Stimulated activated CD8-positive, alpha-beta memory T cell treated with anti-CD3 and anti-CD28 coated beads, Interleukin-4, amount 100 ng/mL, for 48 hours (primary cell): ENCODE measurements at regions not wholly inside any gene's neighbourhood (a gene's known extent, or its start where the extent isn't known, plus 50 kb on each side); places are given as distances from the start of the nearest gene placed in this dataset.
"Not testable (repeated sequence)": the region's sequence is repeated elsewhere in the genome, so short reads cannot be mapped to it uniquely, and the experiment has no call there.

ENCODE experiments used
- DNase-seq: peaks from one replicate; pipeline ENCODE4 v3.0.0-alpha.2; 2020

DNA sequence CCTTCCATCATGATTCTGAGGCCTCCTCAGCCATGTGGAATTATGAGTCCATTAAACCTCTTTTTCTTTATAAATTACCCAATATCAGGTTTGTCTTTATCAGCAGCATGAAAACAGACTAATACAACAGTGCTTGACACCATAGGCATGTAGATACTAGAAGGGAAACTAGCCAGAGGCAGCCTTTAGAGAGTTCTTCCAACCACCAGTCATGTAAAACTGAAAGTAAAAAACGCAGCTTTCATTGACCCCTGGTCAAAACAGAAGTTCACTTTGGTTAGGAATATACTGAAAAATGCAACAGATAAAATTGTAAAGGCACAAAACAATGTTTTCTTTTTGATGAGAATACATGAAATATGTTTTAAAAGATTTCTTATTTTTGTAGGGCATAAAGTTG lies 122.8 kb upstream of the L3MBTL4 start:
- no peak for DNase-seq

DNA sequence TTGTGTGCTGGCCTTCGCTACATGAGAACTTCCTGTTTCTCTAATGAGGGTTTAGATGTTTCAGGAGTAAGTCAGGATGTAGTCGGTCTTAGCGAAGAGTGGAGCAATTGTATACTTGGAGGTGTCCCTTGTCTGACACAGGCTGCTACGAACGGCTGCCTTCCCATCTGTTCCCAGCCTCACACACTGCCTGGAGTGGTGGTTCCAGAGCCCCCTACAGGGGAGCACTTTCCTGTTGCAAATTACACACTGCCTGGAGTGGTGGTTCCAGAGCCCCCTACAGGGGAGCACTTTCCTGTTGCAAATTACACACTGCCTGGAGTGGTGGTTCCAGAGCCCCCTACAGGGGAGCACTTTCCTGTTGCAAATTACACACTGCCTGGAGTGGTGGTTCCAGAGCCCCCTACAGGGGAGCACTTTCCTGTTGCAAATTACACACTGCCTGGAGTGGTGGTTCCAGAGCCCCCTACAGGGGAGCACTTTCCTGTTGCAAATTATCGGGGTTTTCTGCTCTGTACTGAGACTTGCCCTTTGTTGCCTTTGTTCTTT lies 126.5 kb upstream of the L3MBTL4 start:
- not testable (repeated sequence) for DNase-seq

DNA sequence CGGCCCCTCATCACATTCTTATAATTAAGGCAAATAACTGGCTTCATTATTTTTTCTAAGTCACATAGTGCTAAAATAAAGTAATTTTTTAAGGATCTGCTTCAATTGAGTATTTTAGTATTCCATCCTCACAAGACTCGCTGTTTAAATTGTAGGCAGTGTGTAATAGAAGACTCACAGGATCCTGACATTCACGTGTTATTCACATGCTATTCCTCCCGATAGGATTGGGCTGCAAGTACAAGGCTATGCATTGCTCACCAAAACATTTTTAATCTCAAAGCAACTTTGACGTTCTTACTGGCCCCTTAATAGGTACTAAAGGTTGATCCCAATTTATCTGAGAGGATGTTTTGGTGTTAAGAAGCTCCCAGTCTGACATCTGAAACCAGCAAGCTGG lies 127.6 kb upstream of the L3MBTL4 start:
- DNase-seq, result no peak

DNA sequence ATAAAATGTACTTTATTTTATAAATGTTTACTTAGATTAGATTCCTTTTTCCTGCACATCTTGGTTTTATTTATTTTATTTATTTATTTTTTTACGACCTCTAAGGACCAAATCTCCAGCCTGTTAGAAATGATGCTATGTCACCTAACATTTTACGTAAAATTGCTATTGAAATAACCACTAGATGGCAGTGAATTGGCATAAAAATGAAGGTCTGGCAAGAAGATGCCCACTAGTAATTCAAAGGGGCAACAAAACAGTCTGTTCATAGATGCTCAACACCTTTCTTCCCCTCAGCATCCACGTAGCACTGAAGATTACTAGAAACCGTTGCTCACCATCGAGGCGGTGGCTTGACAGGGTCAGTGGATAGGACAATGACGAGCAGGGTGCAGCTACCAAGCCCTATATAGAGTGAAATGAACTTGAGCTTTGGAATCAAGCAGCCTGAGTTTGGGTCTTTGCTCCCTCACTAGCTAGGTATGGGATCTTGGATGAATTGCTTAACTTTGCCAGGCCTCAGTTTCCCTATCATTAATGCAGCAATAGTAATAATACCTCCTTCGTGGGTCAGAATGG lies 128.7 kb upstream of the L3MBTL4 start:
- DNase-seq, result no peak

DNA sequence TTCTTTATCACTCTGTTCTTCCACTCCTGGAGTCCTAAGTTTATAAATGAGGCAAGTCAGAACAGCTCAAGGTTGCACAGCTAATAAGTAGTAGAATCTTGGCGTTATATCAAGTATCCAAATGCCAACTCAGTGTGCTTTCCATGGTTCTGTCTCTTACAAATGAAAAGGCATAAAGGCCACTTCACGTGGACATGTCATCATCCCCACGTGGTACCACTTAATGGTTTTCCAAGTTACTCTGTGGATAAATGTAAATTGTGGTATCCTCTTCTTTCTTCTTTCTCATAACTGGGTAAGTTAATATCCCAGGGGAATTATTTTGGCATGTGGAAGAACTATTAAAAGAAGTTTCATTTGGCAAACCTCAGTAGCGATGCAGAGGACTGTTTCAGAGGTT lies 131.5 kb upstream of the L3MBTL4 start:
- no peak for DNase-seq

DNA sequence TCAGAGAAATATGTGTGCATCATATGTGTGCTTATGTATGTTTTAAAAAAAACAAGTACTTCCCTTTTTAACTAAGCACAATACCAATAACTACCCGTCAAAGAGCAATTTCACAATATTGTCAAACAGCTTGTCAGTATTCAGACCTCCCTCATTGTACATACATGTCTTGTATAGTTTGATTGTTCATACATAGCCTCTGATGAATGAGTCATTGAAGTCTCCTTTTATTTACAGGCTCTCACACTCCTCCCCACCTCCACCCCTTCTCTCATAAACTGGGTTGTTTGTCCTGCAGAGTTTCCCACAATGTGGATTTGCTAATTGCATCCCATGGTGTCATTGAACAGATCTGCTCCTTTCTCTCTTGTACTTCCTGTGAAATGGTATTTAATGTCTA lies 132.8 kb upstream of the L3MBTL4 start:
- DNase-seq, result no peak

DNA sequence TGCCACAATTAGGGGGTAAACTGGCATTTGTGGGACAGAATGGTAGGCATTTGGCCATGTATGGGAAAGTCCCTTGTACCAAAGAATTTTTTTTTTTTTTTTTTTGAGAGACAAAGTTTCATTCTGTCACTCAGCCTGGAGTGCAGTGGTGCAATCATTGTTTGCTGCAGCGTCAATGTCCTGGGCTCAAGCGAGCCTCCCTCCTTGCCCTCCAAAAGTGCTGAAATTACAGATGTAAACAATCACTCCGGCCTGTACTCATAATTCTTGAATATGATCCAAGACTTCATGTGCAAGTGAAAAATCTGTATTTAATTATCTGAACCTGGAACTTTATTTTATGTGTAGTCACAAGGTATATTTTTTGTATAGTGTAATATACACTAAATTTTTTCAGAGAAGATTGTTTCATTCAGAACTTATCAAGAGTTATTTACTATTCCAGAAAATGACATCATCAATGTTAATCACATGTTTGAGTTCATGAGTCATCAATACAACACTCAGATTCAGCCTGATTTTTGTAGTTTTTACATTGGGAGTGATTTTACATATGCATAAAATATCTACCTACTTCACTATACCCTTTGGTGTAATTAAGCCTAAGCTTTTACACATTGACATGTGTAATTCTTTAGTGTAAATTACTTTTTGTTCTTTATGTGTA lies 138.7 kb upstream of the L3MBTL4 start:
- no peak for DNase-seq

DNA sequence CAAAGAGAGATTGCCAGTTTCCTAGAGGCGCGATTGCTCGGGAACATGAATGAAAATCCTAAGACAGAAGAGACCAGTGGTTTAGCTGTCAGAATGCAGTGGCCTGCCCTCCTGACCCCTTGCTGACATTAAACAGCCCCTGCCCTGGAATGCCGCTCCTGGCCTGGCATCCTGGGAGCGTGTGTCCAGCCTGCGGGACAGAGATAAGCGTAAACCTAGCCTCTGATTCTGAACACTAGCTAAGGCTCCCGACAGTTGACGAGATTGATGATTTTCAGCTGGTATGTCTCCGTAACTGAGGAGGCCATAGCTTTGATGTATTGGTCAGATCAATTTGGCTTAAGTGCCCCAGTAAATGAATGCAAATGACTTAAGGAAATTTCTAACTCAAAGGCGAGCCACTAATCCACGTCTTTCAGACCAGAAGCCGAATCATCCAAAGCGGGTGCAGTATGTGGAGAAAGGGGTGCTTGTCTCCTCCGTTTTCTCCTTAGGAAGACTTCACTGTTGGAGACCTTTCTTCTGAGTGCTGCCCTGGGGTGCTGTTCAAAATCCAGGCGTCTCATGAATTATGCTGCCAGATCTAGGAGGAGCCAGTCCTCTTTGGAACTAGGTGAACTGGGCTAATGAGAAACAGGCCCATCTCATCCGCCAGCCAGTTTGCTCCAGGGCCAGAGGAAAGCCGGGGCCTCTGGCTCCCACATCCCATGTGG lies 142.5 kb upstream of the L3MBTL4 start:
- DNase-seq, result no peak

DNA sequence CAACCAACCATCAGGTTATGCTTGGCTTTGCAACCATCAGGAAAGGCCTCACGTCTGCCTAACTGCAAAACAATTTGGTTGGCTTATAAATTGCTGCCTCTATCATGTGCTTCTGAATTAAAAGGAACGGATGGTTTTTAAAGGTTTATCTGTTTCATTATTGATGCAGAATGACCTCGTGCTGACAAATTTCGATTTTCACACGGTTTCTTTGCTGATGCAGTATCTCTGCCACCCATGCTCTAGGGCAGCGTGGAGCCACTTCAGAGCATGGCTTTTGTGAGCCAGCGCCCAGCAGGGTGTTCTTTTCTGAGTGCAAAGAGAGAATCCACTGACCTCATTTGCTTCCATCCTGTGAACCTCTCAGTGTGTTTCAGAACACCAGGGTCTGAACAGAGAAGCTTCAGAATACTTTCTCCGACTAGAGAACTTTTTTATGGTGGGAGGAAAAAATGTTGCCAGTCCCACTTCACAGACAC lies 143.1 kb upstream of the L3MBTL4 start:
- no peak for DNase-seq

DNA sequence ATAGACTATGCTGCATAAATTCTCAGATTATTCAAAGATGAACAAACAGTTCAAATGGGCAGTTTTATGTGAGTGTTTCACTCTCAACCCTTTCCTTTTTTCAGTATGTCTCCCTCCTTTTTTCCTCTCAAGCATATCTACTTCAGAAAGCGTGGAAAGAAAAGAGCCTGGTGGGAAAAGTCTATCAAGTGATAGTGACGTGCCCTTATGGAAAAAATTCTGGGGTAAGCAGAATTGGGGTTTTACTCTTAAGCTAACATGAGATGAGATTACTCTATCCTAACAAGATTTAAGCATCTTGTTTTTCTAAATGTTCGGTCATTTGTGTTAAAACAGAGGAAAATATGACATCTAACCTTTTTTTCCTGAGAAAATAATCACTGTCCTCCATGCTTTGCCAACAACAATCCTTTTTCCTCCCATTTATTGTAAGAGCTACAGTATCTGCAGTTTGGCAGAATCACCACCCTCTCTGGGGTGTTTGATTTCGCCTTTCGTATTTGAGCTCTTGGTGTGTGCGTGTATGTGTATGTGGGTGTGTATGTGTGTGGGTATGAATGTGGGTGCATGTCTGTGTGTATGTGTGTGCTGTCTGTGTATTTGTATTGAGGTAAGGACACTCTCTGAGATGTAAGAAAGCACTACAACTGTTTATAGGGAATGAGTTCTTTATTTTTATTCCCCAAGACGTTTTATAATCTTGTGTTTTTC lies 143.9 kb upstream of the L3MBTL4 start:
- DNase-seq, result no peak

DNA sequence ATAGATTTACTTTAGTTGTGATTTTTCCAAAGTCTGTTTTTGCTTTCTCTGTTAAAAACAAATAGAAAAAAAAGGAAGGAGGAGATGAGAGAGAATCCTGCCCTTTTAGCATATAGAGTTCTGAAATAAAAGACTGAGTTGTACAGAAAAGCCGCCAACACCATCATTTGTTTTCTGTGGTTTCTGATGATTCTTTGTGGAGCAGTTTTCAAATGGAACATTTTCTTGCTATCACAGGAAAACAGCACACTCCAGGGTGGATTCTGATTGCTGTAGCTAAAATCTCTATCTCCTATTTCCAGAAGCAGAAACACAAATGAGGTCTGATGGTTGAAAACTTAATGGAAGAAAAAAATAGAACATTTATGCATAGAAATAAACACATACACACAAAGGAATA lies 144.6 kb upstream of the L3MBTL4 start:
- no peak for DNase-seq

DNA sequence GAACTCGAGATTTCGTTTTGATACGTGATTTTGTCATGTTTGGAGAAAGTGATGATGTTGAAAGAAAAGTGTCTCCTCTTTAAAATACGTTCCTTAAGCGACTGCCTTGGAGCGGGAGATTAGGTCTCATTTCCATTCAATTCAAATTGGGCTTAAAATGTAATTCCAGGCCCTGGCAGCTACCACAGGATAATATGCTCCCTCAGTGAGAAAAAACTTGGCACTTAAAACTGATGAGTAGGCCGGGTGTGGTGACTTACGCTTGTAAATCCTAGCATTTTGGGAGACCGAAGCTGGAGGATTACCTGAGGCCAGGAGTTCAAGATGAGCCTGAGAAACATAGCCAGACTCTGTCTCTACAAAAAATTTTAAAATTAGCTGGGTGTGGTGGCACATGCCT lies 146.3 kb upstream of the L3MBTL4 start:
- no peak for DNase-seq

DNA sequence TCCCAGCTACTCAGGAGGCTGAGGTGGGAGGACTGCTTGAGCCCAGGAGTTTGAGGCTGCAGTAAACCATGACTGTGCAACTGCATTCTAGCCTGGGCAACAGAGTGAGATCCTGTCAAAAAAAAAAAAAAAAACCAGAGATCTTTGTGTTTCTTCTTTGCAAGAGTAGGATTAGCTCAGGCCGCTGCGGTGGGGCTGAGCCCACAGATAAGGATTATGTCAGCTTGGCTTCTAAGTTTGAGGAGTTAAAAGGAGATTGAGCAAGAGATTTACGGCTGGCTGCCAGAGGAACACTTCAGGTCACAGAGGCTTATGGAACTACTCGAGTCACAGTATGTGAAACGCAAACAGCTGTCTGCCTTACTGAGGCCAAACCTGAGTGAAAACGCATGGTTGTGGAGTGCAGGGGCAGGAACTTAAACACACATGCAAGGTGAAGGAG lies 146.7 kb upstream of the L3MBTL4 start:
- DNase-seq, result no peak

DNA sequence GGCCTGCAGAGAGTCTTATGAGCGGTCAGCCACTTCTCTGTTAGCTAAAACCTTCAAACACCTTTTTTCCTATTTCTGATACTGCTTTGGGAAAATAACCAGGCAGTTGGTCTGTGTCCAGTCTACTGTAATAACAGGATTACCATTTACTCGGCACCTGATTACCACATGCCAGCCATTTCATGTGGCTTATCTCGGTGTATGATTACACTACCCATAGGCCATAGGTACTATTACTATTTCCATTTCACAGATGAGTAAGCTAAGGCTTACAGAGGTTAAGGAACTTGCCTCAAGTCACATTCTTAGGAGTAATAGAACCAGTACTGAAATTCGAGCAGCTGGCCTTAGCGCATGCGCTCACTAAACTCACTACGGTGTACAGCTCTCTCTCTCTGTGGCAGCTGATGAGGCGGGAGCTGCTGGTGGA lies 147.2 kb upstream of the L3MBTL4 start:
- DNase-seq, result no peak

DNA sequence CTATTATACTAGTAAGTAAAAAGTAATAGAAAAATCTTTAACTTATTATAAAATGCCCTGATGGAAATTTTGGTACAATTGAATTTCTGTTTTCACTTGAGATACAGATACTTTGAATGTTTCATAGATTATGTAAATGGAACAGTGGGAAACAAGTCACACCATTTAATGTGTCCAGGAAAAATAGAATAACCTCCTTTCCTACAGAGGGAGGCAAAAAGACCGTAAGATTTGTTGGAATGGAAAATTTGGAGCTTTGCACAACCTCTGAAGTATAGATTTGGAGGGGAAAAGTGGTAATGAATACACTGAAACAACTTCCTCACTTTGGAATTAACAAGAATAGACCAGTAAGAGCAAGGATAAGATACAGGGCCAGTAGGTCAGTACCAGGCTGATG lies 149.2 kb upstream of the L3MBTL4 start:
- no peak for DNase-seq

DNA sequence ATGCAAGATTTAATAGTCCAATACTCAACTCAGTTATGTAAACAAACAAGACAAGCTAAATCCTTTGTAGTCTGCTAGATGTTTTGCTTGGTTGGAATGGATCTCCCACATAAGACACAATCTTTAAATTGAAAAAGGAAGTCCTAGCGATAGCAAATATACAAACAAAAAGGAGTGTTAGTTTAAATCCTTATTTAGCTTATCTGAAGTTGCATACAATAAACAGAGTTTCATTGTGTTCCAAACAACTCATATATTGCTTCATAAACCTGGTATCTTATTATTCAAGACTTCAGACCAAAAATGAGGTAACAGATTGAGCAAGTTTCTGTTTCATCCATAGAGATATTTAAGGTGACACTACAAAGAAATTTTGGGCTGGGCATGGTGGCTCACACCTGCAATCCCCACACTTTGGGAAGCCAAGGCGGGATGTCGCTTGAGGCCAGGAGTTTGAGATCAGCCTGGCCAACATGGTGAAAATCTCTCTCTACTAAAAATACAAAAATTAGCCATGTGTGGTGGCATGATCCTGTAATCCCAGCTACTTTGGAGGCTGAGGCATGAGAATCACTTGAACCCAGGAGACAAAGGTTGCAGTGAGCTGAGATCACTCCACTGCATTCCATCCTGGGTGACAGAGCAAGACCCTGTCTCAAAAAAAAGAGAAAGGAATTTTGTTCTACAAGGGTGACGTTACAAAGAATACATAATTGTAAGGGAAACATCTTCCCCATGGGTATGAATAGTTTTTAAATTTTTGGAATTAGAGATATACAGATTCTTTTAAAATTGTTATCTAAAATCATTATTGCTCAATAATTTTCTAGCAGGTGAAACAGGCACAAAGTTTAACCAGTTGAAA lies 150.5 kb upstream of the L3MBTL4 start:
- DNase-seq, result no peak

DNA sequence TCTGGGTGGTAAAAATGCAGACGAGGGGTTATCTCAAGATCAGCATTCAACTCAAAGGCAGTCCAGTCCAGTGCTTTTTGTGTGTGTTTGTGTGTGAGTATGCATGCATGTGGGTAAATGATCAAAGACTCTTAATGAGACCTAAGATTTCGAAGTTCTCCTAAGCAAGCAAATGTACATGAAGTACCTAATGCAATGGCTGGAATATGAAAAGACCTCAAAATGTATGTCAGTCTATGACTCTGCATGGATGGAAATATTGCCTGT lies 151.0 kb upstream of the L3MBTL4 start:
- no peak for DNase-seq

DNA sequence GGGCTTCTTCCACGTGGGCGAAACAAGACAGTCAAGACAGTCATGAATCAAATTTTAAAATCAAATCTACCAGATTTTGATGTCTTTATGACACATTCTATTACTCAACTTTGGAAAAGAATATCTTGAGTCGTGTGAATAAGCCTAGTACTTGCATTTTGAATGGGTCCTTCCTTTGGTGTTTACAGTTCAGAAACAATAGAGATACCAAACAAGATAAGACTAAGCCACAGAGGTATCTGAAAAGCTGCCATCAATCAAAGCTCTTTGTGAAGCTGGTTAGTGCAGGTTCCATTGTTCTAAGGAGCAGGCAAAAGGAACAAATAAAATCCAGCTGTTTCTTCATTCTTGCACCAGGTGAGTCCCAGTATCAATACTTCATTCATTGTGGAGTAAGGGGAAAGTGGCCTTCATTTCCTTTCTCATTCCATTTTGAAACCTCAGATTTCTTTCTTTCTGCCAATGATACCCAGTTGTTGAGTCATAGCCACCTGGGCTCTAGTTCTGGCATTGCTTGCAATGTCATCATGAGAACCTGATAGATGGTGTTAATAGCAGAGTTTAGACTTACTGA lies 151.7 kb upstream of the L3MBTL4 start:
- no peak for DNase-seq

DNA sequence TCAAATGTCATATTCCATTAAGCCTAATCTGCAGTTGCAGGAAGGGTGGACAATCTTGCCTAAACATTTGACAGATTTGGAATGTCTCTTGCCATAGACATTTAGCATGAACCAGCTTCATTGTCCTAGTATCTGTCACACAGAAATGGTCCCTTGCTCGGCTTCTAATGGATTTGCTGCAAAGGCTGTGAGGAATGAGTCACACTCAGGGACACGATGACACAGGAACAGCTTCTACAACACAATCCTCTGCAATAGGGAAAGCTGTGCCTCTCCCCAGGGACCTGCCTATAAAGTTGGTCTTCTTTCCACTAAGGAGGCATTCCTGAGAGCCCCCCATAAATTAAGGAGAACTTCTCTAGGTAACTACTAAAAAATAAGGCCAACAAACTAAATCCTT lies 155.1 kb upstream of the L3MBTL4 start:
- DNase-seq, result no peak

DNA sequence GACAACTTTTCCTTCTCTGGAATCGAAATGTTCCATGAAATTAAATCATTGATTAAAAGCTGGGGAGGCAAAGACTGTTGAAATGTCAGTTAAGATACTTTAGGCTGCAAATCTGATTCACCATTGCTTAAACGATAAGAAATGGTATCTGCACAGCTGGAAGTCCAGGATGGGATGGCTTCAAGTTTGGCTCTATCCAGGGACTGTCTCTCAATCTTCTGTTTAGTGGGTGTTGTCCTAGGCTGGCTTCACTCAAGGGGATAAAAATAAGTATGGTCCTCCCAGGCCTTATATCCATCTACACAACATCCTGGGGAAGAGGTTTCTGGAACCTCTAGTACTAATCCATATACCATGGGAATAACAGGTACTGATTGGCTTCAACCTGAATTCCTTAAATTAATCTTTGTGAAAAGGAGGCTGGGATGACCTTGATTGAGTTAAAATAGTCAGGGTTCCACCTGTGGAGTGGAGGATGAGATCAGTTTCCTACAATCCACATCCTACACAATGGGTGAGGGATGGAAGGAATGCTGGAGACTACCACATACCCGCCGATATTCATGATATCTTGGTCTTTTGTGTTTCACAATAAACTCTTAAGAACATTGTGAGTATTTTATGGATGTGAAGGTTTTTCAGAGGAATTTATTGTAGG lies 156.0 kb upstream of the L3MBTL4 start:
- no peak for DNase-seq

DNA sequence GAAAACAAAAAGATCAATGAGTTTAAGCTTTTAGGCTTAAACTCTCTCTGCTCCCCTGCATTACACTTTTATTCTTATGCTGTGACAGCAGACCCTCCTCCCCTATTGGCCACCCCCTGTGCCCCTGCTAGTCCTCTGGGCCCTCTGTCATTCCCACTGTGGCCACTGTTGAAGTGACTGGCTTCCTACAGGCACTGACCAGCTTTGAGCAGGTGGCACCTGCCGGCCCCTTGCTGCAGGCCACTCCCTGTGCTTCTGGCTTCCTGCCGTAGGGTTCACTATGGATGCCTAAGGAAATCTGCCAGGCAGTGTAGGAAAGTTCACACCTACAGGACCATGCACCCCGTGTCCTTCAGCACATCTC lies 156.5 kb upstream of the L3MBTL4 start:
- DNase-seq, result no peak

DNA sequence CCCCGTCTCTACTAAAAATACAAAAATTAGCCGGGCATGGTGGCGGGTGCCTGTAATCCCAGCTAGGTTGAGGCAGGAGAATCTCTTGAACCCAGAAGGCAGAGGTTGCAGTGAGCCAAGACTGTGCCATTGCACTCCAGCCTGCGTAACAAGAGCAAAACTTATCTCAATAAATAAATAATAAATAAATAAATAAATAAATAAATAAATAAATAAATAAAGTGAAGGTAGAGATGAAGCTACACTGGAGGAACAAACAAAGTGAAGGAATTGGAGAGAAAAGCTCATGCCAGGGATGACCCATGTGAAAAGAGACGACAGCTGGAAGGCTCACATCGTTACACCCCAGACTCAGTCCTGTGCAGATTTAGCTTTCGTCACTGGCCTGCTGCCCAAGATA lies 157.3 kb upstream of the ARHGAP28 start:
- DNase-seq, result not testable (repeated sequence)
